Colonic mucosa (tissue), 4 donors: ENCODE measurements at regions not wholly inside any gene's neighbourhood (a gene's known extent, or its start where the extent isn't known, plus 50 kb on each side); places are given as distances from the start of the nearest gene placed in this dataset.
"Not testable (repeated sequence)": the region's sequence is repeated elsewhere in the genome, so short reads cannot be mapped to it uniquely, and the experiment has no call there.

Experiments
- DNase-seq: peaks from one replicate; pipeline ENCODE4 v3.0.0-alpha.2; 2020
- H3K27ac ChIP-seq: fragments of 200-600 bp; one replicate; pipeline ENCODE4 v1.8.0; 2021
- H3K27me3 ChIP-seq: fragments of 200-600 bp; one replicate; pipeline ENCODE4 v1.8.0; 2021
- H3K36me3 ChIP-seq: fragments of 200-600 bp; one replicate; pipeline ENCODE4 v1.8.0; 2021
- H3K4me1 ChIP-seq: fragments of 200-600 bp; one replicate; pipeline ENCODE4 v1.8.0; 2021; ENCODE audit warnings: mild to moderate bottlenecking
- H3K4me3 ChIP-seq: fragments of 200-600 bp; one replicate; pipeline ENCODE4 v1.8.0; 2021
- H3K9ac ChIP-seq, 2 donors: one replicate each; pipeline ENCODE4 v1.7.0; 2013; ENCODE audit warnings: control low read depth in 2 of 2, low read depth in 2 of 2, low read length in 2 of 2
- H3K9me3 ChIP-seq: fragments of 200-600 bp; one replicate; pipeline ENCODE4 v1.8.0; 2021
- intact Hi-C: fragments of 100-400 bp; cut with DNase I; formaldehyde crosslinking; loops from one replicate; pipeline ENCODE4 v1.14.1; 2022
- TF ChIP-seq, protein P1 (sequence below): fragments of 200-600 bp; IDR thresholded peaks from one replicate; pipeline ENCODE4 v1.8.0; 2022; ENCODE audit warnings: antibody characterized with exemption, mild to moderate bottlenecking
- donor health status: healthy.
- donor health status: DM: no; HTN: no; CAD: no.
- donor health status: DM: no; HTN: no; CAD: no.

DNA sequence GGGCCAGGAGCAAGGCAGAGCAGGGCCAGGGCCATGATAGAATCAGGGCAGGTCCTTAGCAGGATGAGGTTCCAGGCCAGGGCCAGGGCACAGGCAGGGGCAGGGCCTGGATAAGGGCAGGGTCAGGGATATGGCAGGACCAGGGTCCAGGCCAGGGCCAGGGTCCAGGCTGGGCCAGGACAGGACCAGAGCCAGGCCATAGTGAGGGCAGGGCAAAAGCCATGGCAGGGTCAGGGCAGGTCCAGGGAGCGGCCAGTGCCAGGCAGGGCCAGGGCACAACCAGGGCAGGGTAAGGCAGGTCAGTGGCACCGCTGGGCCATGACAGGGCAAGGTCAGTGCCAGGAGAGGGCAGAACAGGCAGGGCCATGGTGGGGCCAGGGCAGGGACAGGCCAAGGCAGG lies 152.2 kb downstream of the LIPI start:
- Histone ChIP-seq H3K27ac (no peak overlapping the region), H3K27me3 (no peaks in the 10 kb centered on the region), H3K9me3 (no peaks in the 10 kb centered on the region), H3K4me1 (no peaks in the 10 kb centered on the region), H3K36me3 (no peaks in the 10 kb centered on the region), H3K4me3 (no peak overlapping the region), H3K9ac (no peak overlapping the region)
- intact Hi-C loops = no loop called here
- TF ChIP-seq, protein P1, sequence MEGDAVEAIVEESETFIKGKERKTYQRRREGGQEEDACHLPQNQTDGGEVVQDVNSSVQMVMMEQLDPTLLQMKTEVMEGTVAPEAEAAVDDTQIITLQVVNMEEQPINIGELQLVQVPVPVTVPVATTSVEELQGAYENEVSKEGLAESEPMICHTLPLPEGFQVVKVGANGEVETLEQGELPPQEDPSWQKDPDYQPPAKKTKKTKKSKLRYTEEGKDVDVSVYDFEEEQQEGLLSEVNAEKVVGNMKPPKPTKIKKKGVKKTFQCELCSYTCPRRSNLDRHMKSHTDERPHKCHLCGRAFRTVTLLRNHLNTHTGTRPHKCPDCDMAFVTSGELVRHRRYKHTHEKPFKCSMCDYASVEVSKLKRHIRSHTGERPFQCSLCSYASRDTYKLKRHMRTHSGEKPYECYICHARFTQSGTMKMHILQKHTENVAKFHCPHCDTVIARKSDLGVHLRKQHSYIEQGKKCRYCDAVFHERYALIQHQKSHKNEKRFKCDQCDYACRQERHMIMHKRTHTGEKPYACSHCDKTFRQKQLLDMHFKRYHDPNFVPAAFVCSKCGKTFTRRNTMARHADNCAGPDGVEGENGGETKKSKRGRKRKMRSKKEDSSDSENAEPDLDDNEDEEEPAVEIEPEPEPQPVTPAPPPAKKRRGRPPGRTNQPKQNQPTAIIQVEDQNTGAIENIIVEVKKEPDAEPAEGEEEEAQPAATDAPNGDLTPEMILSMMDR = no peak
- DNase-seq = no peak

DNA sequence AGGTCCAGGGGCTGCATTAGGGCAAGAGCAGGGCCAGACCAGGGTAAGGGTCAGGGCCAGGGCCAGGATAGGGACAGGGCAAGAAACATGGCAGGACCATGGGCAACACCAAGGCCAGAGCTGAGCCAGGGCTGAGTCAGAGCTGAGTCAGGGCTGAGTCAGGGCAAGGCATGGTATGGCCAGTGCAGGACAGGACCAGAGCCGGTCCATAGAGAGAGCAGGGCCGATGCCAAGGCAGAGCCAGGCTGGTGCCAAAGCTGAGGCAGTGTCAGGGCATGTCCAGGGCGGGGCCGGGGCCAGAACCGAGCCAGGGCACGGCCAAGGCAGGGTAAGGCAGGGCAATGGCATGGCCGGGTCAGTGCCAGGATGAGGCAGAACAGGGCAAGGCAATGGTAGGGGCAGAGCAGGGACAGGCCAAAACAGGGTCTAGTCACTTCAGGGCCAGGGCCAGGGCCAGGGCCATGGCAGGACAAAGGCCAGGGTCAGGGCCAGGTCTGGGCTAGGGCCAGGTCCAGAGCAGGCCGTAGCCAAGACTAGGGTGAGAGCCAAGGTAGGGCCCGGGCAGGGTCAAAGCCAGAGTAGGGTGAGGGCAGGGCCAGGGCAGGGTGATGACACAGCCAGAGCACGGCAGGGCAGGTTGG lies 152.8 kb downstream of the LIPI start:
- H3K9me3 ChIP-seq, DNase-seq, H3K4me1 ChIP-seq, intact Hi-C loops, H3K36me3 ChIP-seq, H3K9ac ChIP-seq, H3K4me3 ChIP-seq, H3K27me3 ChIP-seq, H3K27ac ChIP-seq: not testable (repeated sequence)

DNA sequence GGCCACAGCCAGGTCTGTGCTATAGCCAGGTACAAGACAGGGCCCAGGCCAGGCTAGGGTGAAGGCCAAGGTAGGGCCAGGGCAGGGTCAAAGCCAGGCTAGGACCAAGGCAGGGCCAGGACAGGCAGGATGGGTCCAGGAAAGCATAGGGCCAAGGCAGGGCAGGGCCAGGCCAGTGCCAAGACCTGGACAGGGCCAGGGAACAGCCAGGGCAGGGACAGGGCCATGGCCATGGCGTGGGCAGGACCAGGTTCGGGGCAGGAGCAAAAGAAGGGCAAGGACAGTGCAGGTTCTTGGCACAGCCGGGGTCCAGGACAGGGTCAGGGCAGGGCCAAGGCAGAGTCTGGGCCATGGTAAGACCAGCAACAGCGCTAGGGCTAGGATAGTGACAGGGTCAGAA lies 153.4 kb downstream of the LIPI start:
- Histone ChIP-seq H3K9me3 (no peaks in the 10 kb centered on the region), H3K9ac (no peak overlapping the region), H3K36me3 (no peaks in the 10 kb centered on the region), H3K4me3 (no peak overlapping the region), H3K27ac (no peak overlapping the region), H3K27me3 (no peaks in the 10 kb centered on the region), H3K4me1 (no peaks in the 10 kb centered on the region)
- TF ChIP-seq, protein P1 = no peak
- intact Hi-C loops = no loop called here
- no peak for DNase-seq

DNA sequence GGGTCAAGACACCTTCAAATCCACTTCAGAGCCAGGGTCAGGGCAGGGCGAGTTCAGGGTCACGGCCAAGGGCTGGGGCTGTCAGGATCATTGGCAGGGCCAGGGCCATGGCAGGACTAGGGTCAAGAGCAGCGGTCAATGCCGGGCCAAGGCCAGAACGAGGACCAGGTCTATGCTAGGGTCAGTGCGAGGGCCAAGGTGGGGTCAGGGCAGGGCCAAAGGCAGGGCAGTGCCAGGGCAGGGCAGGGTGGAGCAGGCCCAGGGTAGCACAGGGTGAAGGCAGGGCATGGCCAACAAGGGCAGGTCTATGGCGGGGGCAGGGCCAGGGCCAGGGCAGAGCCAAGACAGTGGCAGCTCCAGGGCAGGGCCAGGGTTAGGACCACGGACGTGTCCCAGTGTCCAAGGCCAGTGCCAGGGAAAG lies 154.0 kb downstream of the LIPI start:
- Histone ChIP-seq H3K4me1 (no peaks in the 10 kb centered on the region), H3K27me3 (no peaks in the 10 kb centered on the region), H3K36me3 (no peaks in the 10 kb centered on the region), H3K4me3 (no peak overlapping the region), H3K9me3 (no peaks in the 10 kb centered on the region), H3K27ac (no peak overlapping the region), H3K9ac (no peak overlapping the region)
- DNase-seq = no peak
- intact Hi-C loops = no loop called here
- TF ChIP-seq, protein P1 = no peak

DNA sequence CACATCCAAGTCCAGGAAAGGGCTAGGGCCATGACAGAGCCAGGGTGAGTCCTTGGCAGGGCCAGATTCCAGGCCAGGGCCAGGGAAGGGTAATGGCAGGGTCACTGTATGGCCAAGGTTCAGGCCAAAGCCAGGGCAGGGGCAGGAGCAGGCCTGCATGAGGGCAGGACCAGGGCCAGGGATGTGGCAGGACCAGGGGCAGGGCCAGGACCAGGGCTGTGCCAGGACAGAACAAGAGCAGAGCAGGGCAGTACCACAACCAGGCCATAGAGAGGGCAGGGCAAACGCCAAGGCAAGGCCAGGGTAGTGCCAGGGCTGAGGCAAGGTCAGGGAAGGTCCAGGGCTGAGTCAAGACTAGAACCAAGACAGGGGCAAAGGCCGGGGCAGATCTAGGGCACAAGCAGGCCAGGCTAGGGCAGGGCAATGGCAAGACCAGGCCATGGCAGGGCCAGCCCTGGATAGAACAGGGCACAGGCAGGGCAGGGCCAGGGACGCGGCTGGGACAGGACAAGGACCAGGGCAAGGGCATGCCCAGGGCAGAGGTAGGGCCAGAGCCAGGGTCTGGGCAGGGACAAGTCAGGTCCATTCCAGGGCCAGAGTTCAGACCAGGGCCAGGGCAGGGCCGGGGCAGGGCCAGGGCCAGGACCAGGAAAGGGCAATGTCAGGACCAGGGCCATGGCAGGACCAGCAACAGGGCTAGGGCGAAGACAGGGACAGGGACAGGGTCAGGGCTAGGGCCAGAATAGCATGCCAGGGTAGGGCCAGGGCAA lies 154.8 kb downstream of the LIPI start:
- H3K4me3 ChIP-seq, H3K27ac ChIP-seq, H3K9me3 ChIP-seq, H3K36me3 ChIP-seq, DNase-seq, H3K9ac ChIP-seq, H3K27me3 ChIP-seq, intact Hi-C loops, H3K4me1 ChIP-seq: not testable (repeated sequence)

DNA sequence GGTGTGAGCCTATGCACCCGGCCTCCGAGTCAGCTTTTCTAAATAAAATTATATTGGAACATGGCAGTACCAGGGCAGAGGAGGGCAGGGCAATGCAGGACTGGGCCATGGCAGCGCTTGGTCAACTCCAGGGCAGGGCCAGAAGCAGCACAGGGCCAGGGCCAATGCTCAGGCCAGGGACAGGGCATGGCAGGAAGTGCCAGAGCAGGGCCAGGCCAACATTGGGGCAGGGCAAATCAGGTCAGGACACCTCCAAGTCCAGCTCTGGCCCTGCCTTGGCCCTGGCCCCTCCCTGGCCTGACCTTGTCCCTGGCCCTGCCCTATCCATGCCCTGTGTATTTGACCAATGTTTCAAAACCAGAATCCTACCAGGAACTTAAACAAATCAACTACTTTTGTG lies 156.1 kb downstream of the LIPI start:
- H3K9me3 ChIP-seq = no peaks in the 10 kb centered on the region
- DNase-seq = no peak
- no peaks in the 10 kb centered on the region for H3K27me3 ChIP-seq
- H3K27ac ChIP-seq = no peak overlapping the region
- intact Hi-C loops = no loop called here
- TF ChIP-seq, protein P1 = no peak
- H3K36me3 ChIP-seq = no peaks in the 10 kb centered on the region
- no peak overlapping the region for H3K4me3 ChIP-seq
- H3K4me1 ChIP-seq = no peaks in the 10 kb centered on the region
- H3K9ac ChIP-seq = no peak overlapping the region
